PC-3 (cell line): ENCODE measurements at regions not wholly inside any gene's neighbourhood (a gene's known extent, or its start where the extent isn't known, plus 50 kb on each side); places are given as distances from the start of the nearest gene placed in this dataset.

Source experiments
- ATAC-seq: fragments of 200-7000 bp; cut with Tn5 transposase; 2 replicates; pipeline ENCODE4 v1.9.1; 2020; ENCODE audit warnings: mild to moderate bottlenecking, moderate library complexity
- BruUV-seq: library from RNA; stranded (reverse); fragments of 400-500 nt; replicated peaks from 2 replicates; lab custom pipeline; 2021; lab: Mats Ljungman, UMichigan
- CTCF ChIA-PET: fragments of 300-600 bp; sonication (Branson Sonifier 250); formaldehyde crosslinking; loops from one replicate; lab custom pipeline; 2022; ENCODE audit warnings: antibody characterized with exemption; lab: Charles Lee
- POLR2A ChIA-PET: fragments of 300-600 bp; sonication (Branson Sonifier 250); formaldehyde crosslinking; loops from one replicate; lab custom pipeline; 2022; ENCODE audit warnings: antibody characterized with exemption; ENCODE audit not compliant: unreplicated experiment; lab: Charles Lee
- DNase-seq: peaks from one replicate; pipeline ENCODE4 v3.0.0-alpha.2; 2015
- H2AFZ ChIP-seq: fragments of 300-600 bp; sonication (generic); 2 replicates; pipeline ENCODE4 v1.6.0; 2016; ENCODE audit warnings: antibody characterized with exemption, low read length
- H3F3A ChIP-seq: fragments of 300-600 bp; sonication (generic); one replicate; pipeline ENCODE4 v1.6.0; 2017; ENCODE audit warnings: antibody characterized with exemption, low read length, control low read depth, mild to moderate bottlenecking; ENCODE audit not compliant: unreplicated experiment
- H3K27ac ChIP-seq: fragments of 300-600 bp; sonication (generic); 2 replicates; pipeline ENCODE4 v1.5.1; 2016; ENCODE audit warnings: mild to moderate bottlenecking, low read length
- H3K27me3 ChIP-seq: fragments of 300-600 bp; sonication (generic); 2 replicates; pipeline ENCODE4 v1.6.1; 2016; ENCODE audit warnings: low read length, mixed read lengths
- H3K36me3 ChIP-seq: fragments of 300-600 bp; sonication (generic); 2 replicates; pipeline ENCODE4 v1.6.1; 2016; ENCODE audit warnings: low read depth, mixed run types, low read length, mixed read lengths
- H3K4me1 ChIP-seq: fragments of 300-600 bp; sonication (generic); 2 replicates; pipeline ENCODE4 v1.5.1; 2016; ENCODE audit warnings: low read length; ENCODE audit not compliant: insufficient read depth
- H3K4me2 ChIP-seq: fragments of 300-600 bp; sonication (generic); 2 replicates; pipeline ENCODE4 v1.6.0; 2016; ENCODE audit warnings: low read length
- H3K4me3 ChIP-seq: fragments of 300-600 bp; sonication (generic); 2 replicates; pipeline ENCODE4 v1.5.1; 2016; ENCODE audit warnings: mild to moderate bottlenecking, low read length, mixed read lengths
- H3K79me2 ChIP-seq: fragments of 300-600 bp; sonication (generic); 2 replicates; pipeline ENCODE4 v1.6.1; 2017; ENCODE audit warnings: low read length, mixed read lengths
- H3K9ac ChIP-seq: fragments of 300-600 bp; sonication (generic); 2 replicates; pipeline ENCODE4 v1.6.0; 2016; ENCODE audit warnings: mild to moderate bottlenecking, low read length
- H3K9me2 ChIP-seq: fragments of 300-600 bp; sonication (generic); replicated peaks from 2 replicates; pipeline ENCODE4 v1.6.1; 2016; ENCODE audit warnings: mixed run types, low read length, mixed read lengths
- H3K9me3 ChIP-seq: fragments of 300-600 bp; sonication (generic); 2 replicates; pipeline ENCODE4 v1.6.1; 2016; ENCODE audit warnings: low read length, mixed read lengths
- H4K20me1 ChIP-seq: fragments of 300-600 bp; sonication (generic); 2 replicates; pipeline ENCODE4 v1.6.1; 2016; ENCODE audit warnings: low read length, mixed read lengths
- EZH2 ChIP-seq: fragments of 300-600 bp; sonication (generic); IDR thresholded peaks from one replicate; pipeline ENCODE4 v1.6.1; 2017; ENCODE audit warnings: antibody characterized with exemption, mild to moderate bottlenecking, low read length; ENCODE audit not compliant: unreplicated experiment
- EZH2phosphoT487 ChIP-seq: fragments of 300-600 bp; sonication (generic); IDR thresholded peaks from 2 replicates; pipeline ENCODE4 v1.6.1; 2018; ENCODE audit warnings: mild to moderate bottlenecking, antibody characterized with exemption, low read length, borderline replicate concordance
- intact Hi-C: fragments of 100-400 bp; cut with micrococcal nuclease; formaldehyde crosslinking; loops from 2 replicates; pipeline ENCODE4 v1.9.0; 2023
- TF ChIP-seq, protein P1 (sequence below): fragments of 300-600 bp; sonication (generic); conservative IDR thresholded peaks from 2 replicates; pipeline ENCODE4 v1.5.1; 2017; ENCODE audit warnings: antibody characterized with exemption, low read depth, mild to moderate bottlenecking, low read length

- peak overlapping the region; percentile 97 for H3K27ac ChIP-seq
- peak; percentile 56 for ATAC-seq
Measured at GRCh38 chr11:130631119-130631518, 182.7 kb downstream of the ADAMTS15 start.

GRCh38 chr11:130633466-130633865, 185.0 kb downstream of the ADAMTS15 start:
- no TSS peak for BruUV-seq
- peaks cover 88% of the 10 kb centered on the region for H3K4me1 ChIP-seq

More at GRCh38 chr11:130631119-130631518, 182.7 kb downstream of the ADAMTS15 start:
- peaks cover 13% of the 10 kb centered on the region for H3F3A ChIP-seq
- no peaks in the 10 kb centered on the region for H3K9me2 ChIP-seq
- POLR2A ChIA-PET: interaction anchor here (0.6 to 0.7 kb wide), 2 partner anchors 180 to 183 kb away, joined by 3 to 10 read pairs; partner anchors contain the start of gene ADAMTS15
- CTCF ChIA-PET: no interaction called here
- no peaks in the 10 kb centered on the region for H3K9me3 ChIP-seq
- peak overlapping the region; percentile 56 for H3K4me2 ChIP-seq
- no peaks in the 10 kb centered on the region for H4K20me1 ChIP-seq
- no TSS peak for BruUV-seq
- no peaks in the 10 kb centered on the region for H3K36me3 ChIP-seq
- DNase-seq: peak; percentile 98
- H2AFZ ChIP-seq: no peak overlapping the region
- H3K79me2 ChIP-seq: peaks cover 20% of the 10 kb centered on the region
- intact Hi-C loops: loop anchor here (10.0 kb wide), 1 partner anchor 114 kb away; no protein-coding TSS in a partner anchor
- peaks cover 67% of the 10 kb centered on the region for H3K4me1 ChIP-seq
- peak overlapping the region; percentile 81 for H3K9ac ChIP-seq
- no peaks in the 10 kb centered on the region for H3K27me3 ChIP-seq
- H3K4me3 ChIP-seq: no peak overlapping the region
- TF ChIP-seq, protein P1, sequence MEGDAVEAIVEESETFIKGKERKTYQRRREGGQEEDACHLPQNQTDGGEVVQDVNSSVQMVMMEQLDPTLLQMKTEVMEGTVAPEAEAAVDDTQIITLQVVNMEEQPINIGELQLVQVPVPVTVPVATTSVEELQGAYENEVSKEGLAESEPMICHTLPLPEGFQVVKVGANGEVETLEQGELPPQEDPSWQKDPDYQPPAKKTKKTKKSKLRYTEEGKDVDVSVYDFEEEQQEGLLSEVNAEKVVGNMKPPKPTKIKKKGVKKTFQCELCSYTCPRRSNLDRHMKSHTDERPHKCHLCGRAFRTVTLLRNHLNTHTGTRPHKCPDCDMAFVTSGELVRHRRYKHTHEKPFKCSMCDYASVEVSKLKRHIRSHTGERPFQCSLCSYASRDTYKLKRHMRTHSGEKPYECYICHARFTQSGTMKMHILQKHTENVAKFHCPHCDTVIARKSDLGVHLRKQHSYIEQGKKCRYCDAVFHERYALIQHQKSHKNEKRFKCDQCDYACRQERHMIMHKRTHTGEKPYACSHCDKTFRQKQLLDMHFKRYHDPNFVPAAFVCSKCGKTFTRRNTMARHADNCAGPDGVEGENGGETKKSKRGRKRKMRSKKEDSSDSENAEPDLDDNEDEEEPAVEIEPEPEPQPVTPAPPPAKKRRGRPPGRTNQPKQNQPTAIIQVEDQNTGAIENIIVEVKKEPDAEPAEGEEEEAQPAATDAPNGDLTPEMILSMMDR: no peak
- TF ChIP-seq EZH2phosphoT487: no peak
- no peak for TF ChIP-seq EZH2

DNA sequence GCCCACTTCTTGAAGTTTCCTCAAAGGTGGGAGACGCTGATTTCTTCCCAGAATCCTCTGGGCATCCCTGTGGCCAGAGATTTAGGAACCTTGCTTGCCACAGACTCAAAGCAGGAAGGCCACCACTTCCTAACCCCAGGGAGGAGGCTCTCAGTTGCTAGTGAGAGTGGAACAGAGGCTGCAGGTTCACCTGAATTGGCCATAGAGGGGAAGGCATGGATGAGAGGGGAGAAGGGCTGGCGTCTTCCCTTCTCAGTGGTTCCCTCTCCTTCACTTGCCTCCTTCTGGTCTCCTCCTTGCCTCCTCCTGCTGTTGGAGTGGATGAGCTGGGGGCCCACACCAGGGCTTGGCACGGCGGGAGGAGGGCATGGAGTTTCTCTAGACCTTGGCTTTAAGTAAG, 185.7 kb downstream of the ADAMTS15 start:
- H3K9me2 ChIP-seq: no peaks in the 10 kb centered on the region
- no peaks in the 10 kb centered on the region for H4K20me1 ChIP-seq
- no peak for TF ChIP-seq EZH2phosphoT487
- no peak for TF ChIP-seq EZH2
- TF ChIP-seq, protein P1: no peak
- H3K4me3 ChIP-seq: no peak overlapping the region
- no peaks in the 10 kb centered on the region for H3K27me3 ChIP-seq
- peaks cover 28% of the 10 kb centered on the region for H3K79me2 ChIP-seq
- POLR2A ChIA-PET: no interaction called here
- DNase-seq (no peak), ATAC-seq (no peak)
- H3K36me3 ChIP-seq: no peaks in the 10 kb centered on the region
- H3K4me2 ChIP-seq: peak overlapping the region; percentile 80
- H3K9me3 ChIP-seq: no peaks in the 10 kb centered on the region
- BruUV-seq: no TSS peak
- peaks cover 17% of the 10 kb centered on the region for H3F3A ChIP-seq
- intact Hi-C loops: loop anchor here (10.0 kb wide), 1 partner anchor 111 kb away; no protein-coding TSS in a partner anchor
- peaks cover 85% of the 10 kb centered on the region for H3K4me1 ChIP-seq
- peak overlapping the region; percentile 93 for H3K9ac ChIP-seq
- CTCF ChIA-PET: no interaction called here
- peak overlapping the region; percentile 97 for H3K27ac ChIP-seq
- no peak overlapping the region for H2AFZ ChIP-seq

More at GRCh38 chr11:130633466-130633865, 185.0 kb downstream of the ADAMTS15 start:
- Histone ChIP-seq H3K27ac (peak overlapping the region; percentile 97), H3K9me3 (no peaks in the 10 kb centered on the region), H3F3A (peaks cover 17% of the 10 kb centered on the region), H4K20me1 (no peaks in the 10 kb centered on the region), H3K27me3 (no peaks in the 10 kb centered on the region), H3K4me2 (0 out of 2 replicates have a peak overlapping the region, but pooled peaks have one; percentile 80), H3K79me2 (peaks cover 24% of the 10 kb centered on the region), H3K4me3 (no peak overlapping the region), H2AFZ (no peak overlapping the region), H3K36me3 (no peaks in the 10 kb centered on the region), H3K9me2 (no peaks in the 10 kb centered on the region), H3K9ac (peak overlapping the region; percentile 93)
- no peak for TF ChIP-seq EZH2
- DNase-seq (peak; percentile 67), ATAC-seq (no peak)
- intact Hi-C loops: loop anchor here (10.0 kb wide), 1 partner anchor 111 kb away; no protein-coding TSS in a partner anchor
- CTCF ChIA-PET: no interaction called here
- POLR2A ChIA-PET: no interaction called here
